OCI-LY1 (cell line): ENCODE measurements at regions not wholly inside any gene's neighbourhood (a gene's known extent, or its start where the extent isn't known, plus 50 kb on each side); places are given as distances from the start of the nearest gene placed in this dataset.

ENCODE experiments used
- H2AFZ ChIP-seq: fragments of 200-600 bp; sonication (generic), shearing (Covaris generic); 2 replicates; pipeline ENCODE4 v1.6.0; 2014; ENCODE audit warnings: antibody characterized with exemption, mild to moderate bottlenecking, low read length
- H3F3A ChIP-seq: fragments of 200-600 bp; sonication (generic), shearing (Covaris generic); 2 replicates; pipeline ENCODE4 v1.6.0; 2014; ENCODE audit warnings: mild to moderate bottlenecking, antibody characterized with exemption, low read length, moderate library complexity; ENCODE audit not compliant: insufficient read depth
- H3K27ac ChIP-seq: fragments of 200-600 bp; sonication (generic); 2 replicates; pipeline ENCODE4 v1.5.1; 2014; ENCODE audit warnings: low read length, mixed run types, mild to moderate bottlenecking, low read depth; ENCODE audit not compliant: poor library complexity, severe bottlenecking
- H3K27me3 ChIP-seq: fragments of 200-600 bp; sonication (generic); 2 replicates; pipeline ENCODE4 v1.6.0; 2014; ENCODE audit warnings: antibody characterized with exemption, mild to moderate bottlenecking, low read length, moderate library complexity; ENCODE audit not compliant: insufficient read depth
- H3K36me3 ChIP-seq: fragments of 200-600 bp; sonication (generic); 2 replicates; pipeline ENCODE4 v1.6.1; 2014; ENCODE audit warnings: mild to moderate bottlenecking, antibody characterized with exemption, low read length, moderate library complexity, mixed read lengths; ENCODE audit not compliant: insufficient read depth
- H3K4me1 ChIP-seq: fragments of 200-600 bp; sonication (generic); 2 replicates; pipeline ENCODE4 v1.5.1; 2014; ENCODE audit warnings: mild to moderate bottlenecking, low read length, moderate library complexity; ENCODE audit not compliant: insufficient read depth, severe bottlenecking
- H3K4me2 ChIP-seq: fragments of 200-600 bp; sonication (generic), shearing (Covaris generic); 2 replicates; pipeline ENCODE4 v1.6.1; 2014; ENCODE audit warnings: low read length
- H3K4me3 ChIP-seq: fragments of 200-600 bp; sonication (generic); 2 replicates; pipeline ENCODE4 v1.5.1; 2014; ENCODE audit warnings: low read length, low read depth, mild to moderate bottlenecking, mixed read lengths; ENCODE audit not compliant: poor library complexity, severe bottlenecking
- H3K79me2 ChIP-seq: fragments of 200-600 bp; shearing (Covaris generic); 2 replicates; pipeline ENCODE4 v1.6.1; 2016; ENCODE audit warnings: mixed run types, low read length, mixed read lengths; ENCODE audit not compliant: insufficient read depth
- H3K9ac ChIP-seq: fragments of 200-600 bp; sonication (generic), shearing (Covaris generic); 2 replicates; pipeline ENCODE4 v1.6.1; 2014; ENCODE audit warnings: mild to moderate bottlenecking, low read length, mixed read lengths
- H3K9me2 ChIP-seq: fragments of 200-600 bp; sonication (generic), shearing (Covaris generic); 2 replicates; pipeline ENCODE4 v1.6.1; 2014; ENCODE audit warnings: low read depth, mild to moderate bottlenecking, low read length, mixed read lengths
- H3K9me3 ChIP-seq: fragments of 200-600 bp; shearing (Covaris generic); 2 replicates; pipeline ENCODE4 v1.6.1; 2014; ENCODE audit warnings: low read length, mixed read lengths
- H4K20me1 ChIP-seq: fragments of 200-600 bp; sonication (generic), shearing (Covaris generic); 2 replicates; pipeline ENCODE4 v1.6.0; 2016; ENCODE audit warnings: mild to moderate bottlenecking, low read length; ENCODE audit not compliant: insufficient read depth
- EZH2 ChIP-seq: fragments of 200-600 bp; sonication (generic), shearing (Covaris generic); IDR thresholded peaks from 2 replicates; pipeline ENCODE4 v1.8.0; 2017; ENCODE audit warnings: borderline replicate concordance, mixed run types, mild to moderate bottlenecking, antibody characterized with exemption, low read length, moderate library complexity, mixed read lengths
- TF ChIP-seq, protein P1 (sequence below): fragments of 200-600 bp; sonication (generic), shearing (Covaris generic); IDR thresholded peaks from 2 replicates; pipeline ENCODE4 v1.5.1; 2017; ENCODE audit warnings: mild to moderate bottlenecking, antibody characterized with exemption, low read length, moderate library complexity, mixed read lengths

DNA sequence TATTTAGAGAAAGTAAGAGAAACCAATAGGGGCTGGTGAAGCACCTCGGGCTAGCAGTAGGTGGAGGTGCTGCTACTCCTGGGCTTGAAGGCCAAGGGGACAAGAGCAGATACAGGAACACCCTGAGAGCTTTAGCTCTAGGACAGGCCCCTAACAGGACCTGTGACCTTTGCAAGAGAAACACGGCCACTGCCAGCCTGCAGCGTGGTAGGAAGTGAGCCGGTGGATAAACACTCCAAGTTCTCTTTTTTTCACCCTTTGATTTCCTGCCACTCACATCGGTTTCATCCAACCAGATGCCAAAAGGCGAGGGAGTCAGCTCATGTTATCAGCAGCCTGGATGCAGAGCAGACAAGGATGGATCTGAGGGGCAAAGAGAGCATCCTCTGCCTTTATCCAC lies 66.8 kb upstream of the SPRED2 start:
- Histone ChIP-seq H3K4me3 (no peak overlapping the region), H3K36me3 (no peaks in the 10 kb centered on the region), H3K27me3 (no peaks in the 10 kb centered on the region), H2AFZ (no peak overlapping the region), H3K9me2 (no peaks in the 10 kb centered on the region), H3K27ac (no peak overlapping the region), H4K20me1 (no peaks in the 10 kb centered on the region), H3K9ac (no peak overlapping the region), H3K4me1 (peaks cover 13% of the 10 kb centered on the region), H3K9me3 (no peaks in the 10 kb centered on the region), H3F3A (no peaks in the 10 kb centered on the region), H3K79me2 (no peaks in the 10 kb centered on the region), H3K4me2 (no peak overlapping the region)
- TF ChIP-seq, protein P1, sequence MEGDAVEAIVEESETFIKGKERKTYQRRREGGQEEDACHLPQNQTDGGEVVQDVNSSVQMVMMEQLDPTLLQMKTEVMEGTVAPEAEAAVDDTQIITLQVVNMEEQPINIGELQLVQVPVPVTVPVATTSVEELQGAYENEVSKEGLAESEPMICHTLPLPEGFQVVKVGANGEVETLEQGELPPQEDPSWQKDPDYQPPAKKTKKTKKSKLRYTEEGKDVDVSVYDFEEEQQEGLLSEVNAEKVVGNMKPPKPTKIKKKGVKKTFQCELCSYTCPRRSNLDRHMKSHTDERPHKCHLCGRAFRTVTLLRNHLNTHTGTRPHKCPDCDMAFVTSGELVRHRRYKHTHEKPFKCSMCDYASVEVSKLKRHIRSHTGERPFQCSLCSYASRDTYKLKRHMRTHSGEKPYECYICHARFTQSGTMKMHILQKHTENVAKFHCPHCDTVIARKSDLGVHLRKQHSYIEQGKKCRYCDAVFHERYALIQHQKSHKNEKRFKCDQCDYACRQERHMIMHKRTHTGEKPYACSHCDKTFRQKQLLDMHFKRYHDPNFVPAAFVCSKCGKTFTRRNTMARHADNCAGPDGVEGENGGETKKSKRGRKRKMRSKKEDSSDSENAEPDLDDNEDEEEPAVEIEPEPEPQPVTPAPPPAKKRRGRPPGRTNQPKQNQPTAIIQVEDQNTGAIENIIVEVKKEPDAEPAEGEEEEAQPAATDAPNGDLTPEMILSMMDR: no peak
- no peak for TF ChIP-seq EZH2

DNA sequence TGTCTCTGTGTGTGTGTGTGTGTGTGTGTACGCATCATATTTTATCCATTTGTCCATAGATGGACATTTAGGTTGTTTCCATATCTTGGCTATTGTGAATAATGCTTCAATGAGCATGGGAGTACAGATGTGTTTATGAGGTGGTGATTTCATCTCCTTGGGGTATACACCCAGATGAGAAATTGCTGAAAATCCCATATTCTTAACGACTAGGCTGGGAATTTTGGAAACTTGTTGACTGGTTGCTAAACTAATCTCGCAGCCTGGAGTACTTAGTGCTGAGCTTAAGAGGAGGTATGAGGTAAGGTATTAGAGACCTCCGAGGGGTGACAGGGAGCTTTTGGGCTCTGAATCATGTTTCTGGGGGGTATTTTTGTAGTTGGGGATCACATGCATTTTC lies 66.0 kb upstream of the SPRED2 start:
- no peaks in the 10 kb centered on the region for H3K79me2 ChIP-seq
- H3K4me1 ChIP-seq: peaks cover 13% of the 10 kb centered on the region
- H3K9me2 ChIP-seq: no peaks in the 10 kb centered on the region
- H2AFZ ChIP-seq: no peak overlapping the region
- H3K27ac ChIP-seq: no peak overlapping the region
- TF ChIP-seq EZH2: no peak
- TF ChIP-seq, protein P1: no peak
- H4K20me1 ChIP-seq: no peaks in the 10 kb centered on the region
- no peaks in the 10 kb centered on the region for H3K9me3 ChIP-seq
- no peaks in the 10 kb centered on the region for H3K27me3 ChIP-seq
- H3K4me2 ChIP-seq: no peak overlapping the region
- H3K9ac ChIP-seq: no peak overlapping the region
- H3K36me3 ChIP-seq: no peaks in the 10 kb centered on the region
- no peaks in the 10 kb centered on the region for H3F3A ChIP-seq
- H3K4me3 ChIP-seq: no peak overlapping the region

DNA sequence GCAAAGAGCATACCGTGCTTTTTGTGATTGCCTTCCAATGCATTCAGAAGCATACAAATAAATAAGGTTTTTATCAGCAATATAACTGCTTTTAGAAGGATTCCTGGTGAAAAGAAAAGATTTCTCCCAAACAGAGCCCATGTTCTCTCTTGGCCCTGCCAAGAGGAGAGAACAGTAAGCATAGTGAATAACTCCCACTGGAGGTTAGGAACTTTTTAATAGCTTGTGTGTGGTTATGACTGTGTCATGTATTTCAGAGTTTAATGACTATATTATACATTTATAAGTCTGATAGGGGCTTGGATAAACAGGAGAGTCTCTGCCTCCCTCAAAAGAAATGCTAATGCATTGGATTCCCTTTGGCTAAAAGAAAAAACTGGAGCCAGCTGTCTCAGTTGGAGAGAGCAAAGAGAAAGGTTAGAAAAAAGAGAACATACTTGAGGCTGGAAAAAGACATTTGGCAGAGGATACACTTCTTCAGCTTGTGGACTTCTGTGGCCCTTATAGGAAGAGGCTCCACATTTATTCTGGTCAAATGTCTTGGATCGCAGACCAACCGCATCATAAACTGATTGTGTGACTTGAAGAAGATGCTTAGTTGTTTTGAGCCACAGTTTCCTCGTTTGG lies 63.0 kb upstream of the SPRED2 start:
- no peaks in the 10 kb centered on the region for H3K9me3 ChIP-seq
- no peak overlapping the region for H3K4me3 ChIP-seq
- H3K4me2 ChIP-seq: no peak overlapping the region
- H3K79me2 ChIP-seq: no peaks in the 10 kb centered on the region
- H2AFZ ChIP-seq: no peak overlapping the region
- H4K20me1 ChIP-seq: no peaks in the 10 kb centered on the region
- TF ChIP-seq, protein P1: no peak
- no peak for TF ChIP-seq EZH2
- peaks cover under 1% of the 10 kb centered on the region for H3K4me1 ChIP-seq
- no peak overlapping the region for H3K9ac ChIP-seq
- H3F3A ChIP-seq: no peaks in the 10 kb centered on the region
- no peaks in the 10 kb centered on the region for H3K36me3 ChIP-seq
- H3K9me2 ChIP-seq: no peaks in the 10 kb centered on the region
- H3K27me3 ChIP-seq: no peaks in the 10 kb centered on the region
- no peak overlapping the region for H3K27ac ChIP-seq
